Liver (tissue), 8 donors: ENCODE measurements at regions not wholly inside any gene's neighbourhood (a gene's known extent, or its start where the extent isn't known, plus 50 kb on each side); places are given as distances from the start of the nearest gene placed in this dataset.
"Not testable (repeated sequence)": the region's sequence is repeated elsewhere in the genome, so short reads cannot be mapped to it uniquely, and the experiment has no call there.

ENCODE experiments used
- DNase-seq: peaks from one replicate; pipeline ENCODE4 v3.0.0-alpha.2; 2017; ENCODE audit warnings: low spot score
- H3K27ac ChIP-seq, 2 donors: one replicate each; pipeline ENCODE4 v1.7.0; 2013; ENCODE audit warnings: inconsistent platforms in 2 of 2, low read length in 2 of 2, control low read depth in 1 of 2, low read depth in 1 of 2, mild to moderate bottlenecking in 1 of 2
- H3K27me3 ChIP-seq, 4 donors: one replicate each; pipeline versions ENCODE4 v1.6.1 to v1.7.0; 2013; ENCODE audit warnings: low read length in 3 of 4, inconsistent platforms in 1 of 4, mild to moderate bottlenecking in 1 of 4, moderate library complexity in 1 of 4; ENCODE audit not compliant: control insufficient read depth in 4 of 4, insufficient read depth in 4 of 4
- H3K36me3 ChIP-seq, 4 donors: one replicate each; pipeline versions ENCODE4 v1.6.1 to v1.7.0; 2013; ENCODE audit warnings: low read length in 3 of 4, mild to moderate bottlenecking in 3 of 4, low read depth in 1 of 4, moderate library complexity in 1 of 4; ENCODE audit not compliant: control insufficient read depth in 4 of 4, insufficient read depth in 3 of 4
- H3K4me1 ChIP-seq, 4 donors: one replicate each; pipeline versions ENCODE4 v1.6.1 to v1.7.0; 2013; ENCODE audit warnings: low read length in 3 of 4, mild to moderate bottlenecking in 3 of 4, moderate library complexity in 1 of 4; ENCODE audit not compliant: control insufficient read depth in 4 of 4, insufficient read depth in 4 of 4
- H3K4me3 ChIP-seq, 3 donors: one replicate each; pipeline versions ENCODE4 v1.6.1 to v1.7.0; 2013; ENCODE audit warnings: low read length in 3 of 3, control low read depth in 1 of 3, low read depth in 1 of 3, mild to moderate bottlenecking in 1 of 3
- H3K9ac ChIP-seq, 2 donors: one replicate each; pipeline ENCODE4 v1.7.0; 2013; ENCODE audit warnings: low read length in 2 of 2, mild to moderate bottlenecking in 2 of 2, moderate library complexity in 2 of 2, control low read depth in 1 of 2, low read depth in 1 of 2
- H3K9me3 ChIP-seq, 4 donors: one replicate each; pipeline versions ENCODE4 v1.6.1 to v1.7.0; 2013; ENCODE audit warnings: low read length in 3 of 4; ENCODE audit not compliant: control insufficient read depth in 4 of 4
- EGR1 ChIP-seq, 2 donors: IDR thresholded peaks; 2 replicates each; pipeline ENCODE4 v1.6.1; 2016 to 2018; ENCODE audit warnings: antibody characterized with exemption in 2 of 2, low read depth in 2 of 2
- FOXA1 ChIP-seq: IDR thresholded peaks from 2 replicates; pipeline ENCODE4 v1.6.1; 2016; ENCODE audit warnings: antibody characterized with exemption
- FOXA2 ChIP-seq: IDR thresholded peaks from 2 replicates; pipeline ENCODE4 v1.6.1; 2016; ENCODE audit warnings: antibody characterized with exemption
- GABPA ChIP-seq, 2 donors: IDR thresholded peaks in 1 of 2; conservative IDR thresholded peaks in 1 of 2; 2 replicates each; pipeline ENCODE4 v1.6.1; 2016; ENCODE audit warnings: antibody characterized with exemption in 2 of 2, mild to moderate bottlenecking in 1 of 2, moderate library complexity in 1 of 2
- HNF4A ChIP-seq, 2 donors: conservative IDR thresholded peaks; 2 replicates each; pipeline ENCODE4 v1.6.1; 2016; ENCODE audit warnings: antibody characterized with exemption in 2 of 2, mild to moderate bottlenecking in 2 of 2
- HNF4G ChIP-seq: IDR thresholded peaks from 2 replicates; pipeline ENCODE4 v1.6.1; 2016; ENCODE audit warnings: antibody characterized with exemption
- MAX ChIP-seq: IDR thresholded peaks from 2 replicates; pipeline ENCODE4 v1.6.1; 2016; ENCODE audit warnings: antibody characterized with exemption
- NR2F2 ChIP-seq: IDR thresholded peaks from 2 replicates; pipeline ENCODE4 v1.6.1; 2016; ENCODE audit warnings: antibody characterized with exemption
- RAD21 ChIP-seq, 2 donors: IDR thresholded peaks; 2 replicates each; pipeline ENCODE4 v1.6.1; 2016; ENCODE audit warnings: antibody characterized with exemption in 2 of 2, mild to moderate bottlenecking in 2 of 2
- RXRA ChIP-seq, 2 donors: IDR thresholded peaks; 2 replicates each; pipeline ENCODE4 v1.6.1; 2017 to 2018; ENCODE audit warnings: antibody characterized with exemption in 2 of 2, mild to moderate bottlenecking in 1 of 2
- SP1 ChIP-seq: IDR thresholded peaks from 2 replicates; pipeline ENCODE4 v1.6.1; 2018; ENCODE audit warnings: antibody characterized with exemption, mild to moderate bottlenecking
- TAF1 ChIP-seq: conservative IDR thresholded peaks from 2 replicates; pipeline ENCODE4 v1.6.1; 2016; ENCODE audit warnings: antibody characterized with exemption, mild to moderate bottlenecking
- YY1 ChIP-seq: IDR thresholded peaks from 2 replicates; pipeline ENCODE4 v1.6.1; 2016; ENCODE audit warnings: antibody characterized with exemption, mild to moderate bottlenecking
- WGBS: extraction: QIAGEN DNeasy Blood & Tissue Kit; methylation state at CpG from one replicate; pipeline ENCODE4 v1.1.7; 2013; 5-methylcytosine and 5-hydroxymethylcytosine counted together
- TF ChIP-seq, protein P1 (sequence below): IDR thresholded peaks from 2 replicates; pipeline ENCODE4 v1.6.1; 2016; ENCODE audit warnings: antibody characterized with exemption
- TF ChIP-seq, protein P2 (sequence below): IDR thresholded peaks from 2 replicates; pipeline ENCODE4 v1.6.1; 2016; ENCODE audit warnings: antibody characterized with exemption, mild to moderate bottlenecking
- TF ChIP-seq, protein P3 (sequence below): fragments of 150-350 bp; IDR thresholded peaks from 2 replicates; pipeline ENCODE4 v1.5.1; 2017; ENCODE audit warnings: improper control_type of control experiment, low read depth, low read length; ENCODE audit not compliant: missing input control
- donor health status: healthy.
- donor health status: healthy.
- donor health status: healthy.
- donor health status: healthy.
- donor health status: healthy.

- WGBS: 50% methylated on average over 4 of the region's 4 CpGs
- peaks cover 0 to 7% (median 0%) of the 10 kb centered on the region in 4 donors for H3K27me3 ChIP-seq
- H3K27ac ChIP-seq: no peak overlapping the region
- DNase-seq: no peak
- H3K36me3 ChIP-seq: no peaks in the 10 kb centered on the region
- H3K9me3 ChIP-seq: peaks cover 0 to 6% (median 2%) of the 10 kb centered on the region in 4 donors
- peaks cover 0 to 17% (median 14%) of the 10 kb centered on the region in 4 donors for H3K4me1 ChIP-seq
- H3K9ac ChIP-seq: no peak overlapping the region
- H3K4me3 ChIP-seq: no peak overlapping the region
- TF ChIP-seq, protein P1, sequence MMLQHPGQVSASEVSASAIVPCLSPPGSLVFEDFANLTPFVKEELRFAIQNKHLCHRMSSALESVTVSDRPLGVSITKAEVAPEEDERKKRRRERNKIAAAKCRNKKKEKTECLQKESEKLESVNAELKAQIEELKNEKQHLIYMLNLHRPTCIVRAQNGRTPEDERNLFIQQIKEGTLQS: no peak
- TF ChIP-seq RXRA (IDR thresholded peaks at IDR 0.05): no peak
- TF ChIP-seq FOXA2: no peak
- no peak for TF ChIP-seq GABPA (IDR thresholded peaks at IDR 0.05 in 1 of 2, conservative IDR thresholded peaks at IDR 0.05 in 1 of 2)
- no peak for TF ChIP-seq TAF1
- no peak for TF ChIP-seq FOXA1
Observed at GRCh38 chr1:112144733-112145426, 155.4 kb upstream of the KCND3 start.

DNA sequence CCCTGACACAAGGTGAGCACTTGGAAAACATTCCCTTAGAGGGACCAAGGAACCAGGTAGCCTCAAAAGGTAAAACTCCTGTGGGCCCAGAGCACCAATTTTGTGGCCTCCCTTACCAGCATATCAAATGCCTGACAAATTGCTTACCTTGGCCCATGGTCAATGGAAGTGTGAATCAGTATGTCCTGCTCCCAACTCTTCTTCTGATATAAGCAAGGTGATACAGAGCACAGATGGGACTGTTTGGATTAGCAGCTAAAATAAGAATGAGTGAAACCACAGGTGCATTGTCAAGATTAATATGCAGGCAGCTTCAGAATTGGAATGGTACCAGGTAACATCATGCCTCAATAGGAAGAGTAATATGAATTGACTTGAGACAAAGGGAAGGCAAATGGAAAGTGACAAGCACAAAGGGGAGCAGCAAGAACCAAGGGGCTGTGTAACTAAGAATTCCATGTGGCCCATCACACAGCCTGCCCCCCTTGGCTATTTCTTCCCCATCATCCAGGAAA is 156.8 kb upstream of the KCND3 start:
- no peak for TF ChIP-seq HNF4G
- H3K4me3 ChIP-seq: no peak overlapping the region
- no peak overlapping the region for H3K9ac ChIP-seq
- no peak for DNase-seq
- H3K4me1 ChIP-seq: peaks cover 0 to 17% (median 14%) of the 10 kb centered on the region in 4 donors
- H3K27me3 ChIP-seq: peaks cover 0 to 4% (median 0%) of the 10 kb centered on the region in 4 donors
- H3K27ac ChIP-seq: no peak overlapping the region
- peaks cover 0 to 6% (median 2%) of the 10 kb centered on the region in 4 donors for H3K9me3 ChIP-seq
- no peaks in the 10 kb centered on the region for H3K36me3 ChIP-seq

GRCh38 chr1:112160214-112160613 is 170.7 kb upstream of the KCND3 start:
- H3K9ac ChIP-seq, H3K27ac ChIP-seq, H3K9me3 ChIP-seq, DNase-seq, H3K4me1 ChIP-seq, H3K36me3 ChIP-seq, H3K27me3 ChIP-seq, H3K4me3 ChIP-seq: not testable (repeated sequence)
- 62% methylated on average over 14 of the region's 14 CpGs for WGBS

GRCh38 chr1:112165375-112165774 is 175.9 kb upstream of the KCND3 start:
- Histone ChIP-seq H3K36me3 (no peaks in the 10 kb centered on the region), H3K27me3 (peaks cover 0 to 12% (median 0%) of the 10 kb centered on the region in 4 donors), H3K4me1 (no peaks in the 10 kb centered on the region), H3K9me3 (no peaks in the 10 kb centered on the region), H3K4me3 (no peak overlapping the region), H3K27ac (no peak overlapping the region), H3K9ac (no peak overlapping the region)
- DNase-seq: no peak
- WGBS: 58% methylated on average over 3 of the region's 3 CpGs
- TF ChIP-seq FOXA1: no peak
- no peak for TF ChIP-seq RAD21 (IDR thresholded peaks at IDR 0.05)
- TF ChIP-seq HNF4A (conservative IDR thresholded peaks at IDR 0.05): no peak
- TF ChIP-seq EGR1 (IDR thresholded peaks at IDR 0.05; ENCODE audit: low read depth in 2 of 2): no peak
- no peak for TF ChIP-seq YY1
- no peak for TF ChIP-seq GABPA (IDR thresholded peaks at IDR 0.05 in 1 of 2, conservative IDR thresholded peaks at IDR 0.05 in 1 of 2)
- no peak for TF ChIP-seq FOXA2
- no peak for TF ChIP-seq NR2F2
- no peak for TF ChIP-seq TAF1
- no peak for TF ChIP-seq RXRA (IDR thresholded peaks at IDR 0.05)
- TF ChIP-seq MAX: no peak
- no peak for TF ChIP-seq SP1
- TF ChIP-seq, protein P2, sequence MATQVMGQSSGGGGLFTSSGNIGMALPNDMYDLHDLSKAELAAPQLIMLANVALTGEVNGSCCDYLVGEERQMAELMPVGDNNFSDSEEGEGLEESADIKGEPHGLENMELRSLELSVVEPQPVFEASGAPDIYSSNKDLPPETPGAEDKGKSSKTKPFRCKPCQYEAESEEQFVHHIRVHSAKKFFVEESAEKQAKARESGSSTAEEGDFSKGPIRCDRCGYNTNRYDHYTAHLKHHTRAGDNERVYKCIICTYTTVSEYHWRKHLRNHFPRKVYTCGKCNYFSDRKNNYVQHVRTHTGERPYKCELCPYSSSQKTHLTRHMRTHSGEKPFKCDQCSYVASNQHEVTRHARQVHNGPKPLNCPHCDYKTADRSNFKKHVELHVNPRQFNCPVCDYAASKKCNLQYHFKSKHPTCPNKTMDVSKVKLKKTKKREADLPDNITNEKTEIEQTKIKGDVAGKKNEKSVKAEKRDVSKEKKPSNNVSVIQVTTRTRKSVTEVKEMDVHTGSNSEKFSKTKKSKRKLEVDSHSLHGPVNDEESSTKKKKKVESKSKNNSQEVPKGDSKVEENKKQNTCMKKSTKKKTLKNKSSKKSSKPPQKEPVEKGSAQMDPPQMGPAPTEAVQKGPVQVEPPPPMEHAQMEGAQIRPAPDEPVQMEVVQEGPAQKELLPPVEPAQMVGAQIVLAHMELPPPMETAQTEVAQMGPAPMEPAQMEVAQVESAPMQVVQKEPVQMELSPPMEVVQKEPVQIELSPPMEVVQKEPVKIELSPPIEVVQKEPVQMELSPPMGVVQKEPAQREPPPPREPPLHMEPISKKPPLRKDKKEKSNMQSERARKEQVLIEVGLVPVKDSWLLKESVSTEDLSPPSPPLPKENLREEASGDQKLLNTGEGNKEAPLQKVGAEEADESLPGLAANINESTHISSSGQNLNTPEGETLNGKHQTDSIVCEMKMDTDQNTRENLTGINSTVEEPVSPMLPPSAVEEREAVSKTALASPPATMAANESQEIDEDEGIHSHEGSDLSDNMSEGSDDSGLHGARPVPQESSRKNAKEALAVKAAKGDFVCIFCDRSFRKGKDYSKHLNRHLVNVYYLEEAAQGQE: no peak
- TF ChIP-seq, protein P1: no peak
- no peak for TF ChIP-seq HNF4G
- TF ChIP-seq, protein P3, sequence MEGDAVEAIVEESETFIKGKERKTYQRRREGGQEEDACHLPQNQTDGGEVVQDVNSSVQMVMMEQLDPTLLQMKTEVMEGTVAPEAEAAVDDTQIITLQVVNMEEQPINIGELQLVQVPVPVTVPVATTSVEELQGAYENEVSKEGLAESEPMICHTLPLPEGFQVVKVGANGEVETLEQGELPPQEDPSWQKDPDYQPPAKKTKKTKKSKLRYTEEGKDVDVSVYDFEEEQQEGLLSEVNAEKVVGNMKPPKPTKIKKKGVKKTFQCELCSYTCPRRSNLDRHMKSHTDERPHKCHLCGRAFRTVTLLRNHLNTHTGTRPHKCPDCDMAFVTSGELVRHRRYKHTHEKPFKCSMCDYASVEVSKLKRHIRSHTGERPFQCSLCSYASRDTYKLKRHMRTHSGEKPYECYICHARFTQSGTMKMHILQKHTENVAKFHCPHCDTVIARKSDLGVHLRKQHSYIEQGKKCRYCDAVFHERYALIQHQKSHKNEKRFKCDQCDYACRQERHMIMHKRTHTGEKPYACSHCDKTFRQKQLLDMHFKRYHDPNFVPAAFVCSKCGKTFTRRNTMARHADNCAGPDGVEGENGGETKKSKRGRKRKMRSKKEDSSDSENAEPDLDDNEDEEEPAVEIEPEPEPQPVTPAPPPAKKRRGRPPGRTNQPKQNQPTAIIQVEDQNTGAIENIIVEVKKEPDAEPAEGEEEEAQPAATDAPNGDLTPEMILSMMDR: no peak
